Natural killer cell (primary cell): ENCODE measurements at regions not wholly inside any gene's neighbourhood (a gene's known extent, or its start where the extent isn't known, plus 50 kb on each side); places are given as distances from the start of the nearest gene placed in this dataset.

Experiments
- ATAC-seq, 3 donors: fragments of 150-1000 bp in 2 of 3; fragments of 200-7000 bp in 1 of 3; cut with Tn5 transposase; 1 replicate in 1 of 3; 2 replicates in 2 of 3; pipeline ENCODE4 v1.10.0; 2021; ENCODE audit warnings: mild to moderate bottlenecking in 2 of 3, moderate library complexity in 2 of 3
- DNase-seq, 2 donors: peaks; one replicate each; pipeline versions ENCODE4 v3.0.0 to v3.0.0-alpha.2; 2013 to 2021; ENCODE audit warnings: mixed read lengths in 1 of 2
- H3K27ac ChIP-seq: one replicate; pipeline ENCODE4 v1.5.1; 2013; ENCODE audit warnings: mild to moderate bottlenecking, low read length
- H3K27me3 ChIP-seq: one replicate; pipeline ENCODE4 v1.6.1; 2013; ENCODE audit warnings: low read length; ENCODE audit not compliant: control insufficient read depth, insufficient read depth
- H3K36me3 ChIP-seq: one replicate; pipeline ENCODE4 v1.6.1; 2013; ENCODE audit warnings: low read length; ENCODE audit not compliant: control insufficient read depth, insufficient read depth
- H3K4me1 ChIP-seq: one replicate; pipeline ENCODE4 v1.6.1; 2013; ENCODE audit warnings: low read length; ENCODE audit not compliant: control insufficient read depth, insufficient read depth
- H3K4me3 ChIP-seq: one replicate; pipeline ENCODE4 v1.5.1; 2013; ENCODE audit warnings: low read length
- H3K9me3 ChIP-seq: one replicate; pipeline ENCODE4 v1.6.1; 2013; ENCODE audit warnings: low read length; ENCODE audit not compliant: control insufficient read depth, insufficient read depth
- H3K27ac Mint-ChIP-seq, 2 donors: one replicate each; pipeline ENCODE4 v1.8.0; 2022; ENCODE audit warnings: mild to moderate bottlenecking in 2 of 2, mixed read lengths in 2 of 2, moderate library complexity in 1 of 2
- H3K27me3 Mint-ChIP-seq, 2 donors: one replicate each; pipeline ENCODE4 v1.8.0; 2022; ENCODE audit warnings: low read depth in 2 of 2, mixed read lengths in 2 of 2
- H3K36me3 Mint-ChIP-seq: one replicate; pipeline ENCODE4 v1.8.0; 2022; ENCODE audit warnings: mixed read lengths
- H3K4me1 Mint-ChIP-seq, 2 donors: one replicate each; pipeline ENCODE4 v1.8.0; 2022; ENCODE audit warnings: mixed read lengths in 2 of 2
- H3K4me3 Mint-ChIP-seq: one replicate; pipeline ENCODE4 v1.8.0; 2022; ENCODE audit warnings: mild to moderate bottlenecking, moderate library complexity, mixed read lengths
- H3K9me3 Mint-ChIP-seq, 2 donors: one replicate each; pipeline ENCODE4 v1.8.0; 2022; ENCODE audit warnings: mixed read lengths in 2 of 2
- WGBS: methylation state at CpG from one replicate; pipeline ENCODE4 v1.1.7; 2013; ENCODE audit warnings: missing lambda C conversion rate; ENCODE audit not compliant: insufficient coverage; 5-methylcytosine and 5-hydroxymethylcytosine counted together
- intact Hi-C: fragments of 100-400 bp; cut with micrococcal nuclease; formaldehyde crosslinking; loops from one replicate; pipeline ENCODE4 v1.14.2; 2022
- TF ChIP-seq, protein P1 (sequence below): fragments of 200-600 bp; IDR thresholded peaks from one replicate; pipeline ENCODE4 v1.8.0; 2022; ENCODE audit warnings: antibody characterized with exemption

GRCh38 chr6:125392682-125393081 lies 90.9 kb upstream of the HDDC2 start:
- ATAC-seq (peak in 2 of 3 donors; percentile 3 to 9), DNase-seq (no peak)
- TF ChIP-seq, protein P1, sequence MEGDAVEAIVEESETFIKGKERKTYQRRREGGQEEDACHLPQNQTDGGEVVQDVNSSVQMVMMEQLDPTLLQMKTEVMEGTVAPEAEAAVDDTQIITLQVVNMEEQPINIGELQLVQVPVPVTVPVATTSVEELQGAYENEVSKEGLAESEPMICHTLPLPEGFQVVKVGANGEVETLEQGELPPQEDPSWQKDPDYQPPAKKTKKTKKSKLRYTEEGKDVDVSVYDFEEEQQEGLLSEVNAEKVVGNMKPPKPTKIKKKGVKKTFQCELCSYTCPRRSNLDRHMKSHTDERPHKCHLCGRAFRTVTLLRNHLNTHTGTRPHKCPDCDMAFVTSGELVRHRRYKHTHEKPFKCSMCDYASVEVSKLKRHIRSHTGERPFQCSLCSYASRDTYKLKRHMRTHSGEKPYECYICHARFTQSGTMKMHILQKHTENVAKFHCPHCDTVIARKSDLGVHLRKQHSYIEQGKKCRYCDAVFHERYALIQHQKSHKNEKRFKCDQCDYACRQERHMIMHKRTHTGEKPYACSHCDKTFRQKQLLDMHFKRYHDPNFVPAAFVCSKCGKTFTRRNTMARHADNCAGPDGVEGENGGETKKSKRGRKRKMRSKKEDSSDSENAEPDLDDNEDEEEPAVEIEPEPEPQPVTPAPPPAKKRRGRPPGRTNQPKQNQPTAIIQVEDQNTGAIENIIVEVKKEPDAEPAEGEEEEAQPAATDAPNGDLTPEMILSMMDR, result no peak
- Histone ChIP-seq H3K27me3 (no peaks in the 10 kb centered on the region), H3K9me3 (no peaks in the 10 kb centered on the region), H3K27ac (no peak overlapping the region), H3K36me3 (no peaks in the 10 kb centered on the region), H3K4me3 (no peak overlapping the region), H3K4me1 (peaks cover 3% of the 10 kb centered on the region)
- peaks cover 3 to 10% of the 10 kb centered on the region in 2 donors for H3K27me3 Mint-ChIP-seq
- peaks cover 15 to 18% of the 10 kb centered on the region in 2 donors for H3K4me1 Mint-ChIP-seq
- 37% methylated on average over 3 of the region's 3 CpGs for WGBS
- no peaks in the 10 kb centered on the region for H3K36me3 Mint-ChIP-seq
- H3K4me3 Mint-ChIP-seq, result peak overlapping the region; percentile 13
- intact Hi-C loops, result no loop called here
- no peaks in the 10 kb centered on the region for H3K9me3 Mint-ChIP-seq
- peak overlapping the region in 1 of 2 donors; percentile 54 for H3K27ac Mint-ChIP-seq

- no peak overlapping the region for H3K27ac ChIP-seq
- no peak overlapping the region for H3K4me3 ChIP-seq
- H3K9me3 ChIP-seq, result no peaks in the 10 kb centered on the region
- Mint-ChIP-seq H3K4me3 (peak overlapping the region; percentile 38), H3K36me3 (no peaks in the 10 kb centered on the region), H3K27ac (peak overlapping the region in 1 of 2 donors; percentile 54), H3K4me1 (peaks cover 15 to 18% of the 10 kb centered on the region in 2 donors), H3K27me3 (peaks cover 4 to 10% of the 10 kb centered on the region in 2 donors), H3K9me3 (no peaks in the 10 kb centered on the region)
- DNase-seq (peak in 1 of 2 donors; percentile 4), ATAC-seq (peak in 1 of 3 donors; percentile 32)
- intact Hi-C loops, result no loop called here
- no peaks in the 10 kb centered on the region for H3K36me3 ChIP-seq
- 0% methylated on average over 1 of the region's 1 CpG for WGBS
- peaks cover 3% of the 10 kb centered on the region for H3K4me1 ChIP-seq
- TF ChIP-seq, protein P1, result no peak
- H3K27me3 ChIP-seq, result no peaks in the 10 kb centered on the region
Measured at GRCh38 chr6:125393449-125393858, 91.7 kb upstream of the HDDC2 start.

DNA sequence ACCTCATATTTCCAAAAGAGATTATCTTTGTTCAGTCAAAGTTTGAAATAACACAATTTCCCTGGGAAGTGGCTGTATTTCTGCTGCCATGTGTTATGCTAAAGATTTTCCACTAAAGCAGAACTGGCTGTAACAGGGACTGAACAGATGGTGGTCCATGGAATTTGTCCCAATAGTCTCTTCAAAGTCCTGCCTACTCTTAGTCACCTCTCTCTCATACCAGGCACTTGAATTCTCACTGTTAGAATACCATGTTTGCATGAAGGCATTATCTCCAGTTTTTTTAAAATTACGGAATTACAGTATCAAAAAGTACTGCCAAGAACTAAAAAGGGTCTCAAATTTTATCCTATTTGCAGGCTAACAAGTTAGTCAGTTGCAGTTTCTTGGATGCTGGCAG lies 105.0 kb upstream of the HDDC2 start:
- WGBS, result 91% methylated on average over 1 of the region's 1 CpG
- Histone ChIP-seq H3K27me3 (peaks cover 3% of the 10 kb centered on the region), H3K27ac (no peak overlapping the region), H3K9me3 (no peaks in the 10 kb centered on the region), H3K4me1 (no peaks in the 10 kb centered on the region), H3K4me3 (no peak overlapping the region), H3K36me3 (no peaks in the 10 kb centered on the region)
- Mint-ChIP-seq H3K9me3 (peaks cover 2% of the 10 kb centered on the region in 2 donors), H3K4me3 (no peak overlapping the region), H3K36me3 (no peaks in the 10 kb centered on the region), H3K27ac (no peak overlapping the region), H3K27me3 (peaks cover 5 to 7% of the 10 kb centered on the region in 2 donors), H3K4me1 (no peaks in the 10 kb centered on the region)
- ATAC-seq (no peak), DNase-seq (no peak)
- intact Hi-C loops, result no loop called here
- TF ChIP-seq, protein P1, result no peak

DNA sequence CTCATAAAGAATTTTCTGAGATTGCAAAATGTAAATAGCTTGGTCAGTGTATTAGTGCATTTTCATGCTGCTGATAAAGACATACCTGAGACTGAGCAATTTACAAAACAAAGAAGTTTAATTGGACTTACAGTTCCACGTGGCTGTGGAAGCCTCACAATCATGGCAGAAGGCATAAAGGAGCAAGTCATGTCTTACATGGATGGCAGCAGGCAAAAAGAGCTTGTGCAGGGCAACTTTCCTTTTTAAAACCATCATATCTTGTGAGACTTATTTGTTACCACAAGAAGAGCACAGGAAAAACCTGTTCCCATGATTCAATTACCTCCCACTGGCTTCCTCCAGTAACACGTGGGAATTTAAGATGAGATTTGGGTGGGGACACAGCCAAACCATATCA lies 112.7 kb upstream of the HDDC2 start:
- no peaks in the 10 kb centered on the region for H3K4me1 Mint-ChIP-seq
- 77% methylated on average over 2 of the region's 2 CpGs for WGBS
- intact Hi-C loops, result no loop called here

More for the DNA sequence above, 112.7 kb upstream of the HDDC2 start:
- peaks cover 0 to 3% of the 10 kb centered on the region in 2 donors for H3K27me3 Mint-ChIP-seq
- no peaks in the 10 kb centered on the region for H3K4me1 ChIP-seq
- H3K4me3 Mint-ChIP-seq, result no peak overlapping the region
- peaks cover 1 to 2% of the 10 kb centered on the region in 2 donors for H3K9me3 Mint-ChIP-seq
- no peak for DNase-seq
- H3K9me3 ChIP-seq, result no peaks in the 10 kb centered on the region
- H3K27me3 ChIP-seq, result peaks cover 3% of the 10 kb centered on the region
- H3K4me3 ChIP-seq, result no peak overlapping the region
- no peak for ATAC-seq
- no peak overlapping the region for H3K27ac Mint-ChIP-seq
- TF ChIP-seq, protein P1, result no peak
- H3K36me3 ChIP-seq, result no peaks in the 10 kb centered on the region
- H3K36me3 Mint-ChIP-seq, result no peaks in the 10 kb centered on the region
- no peak overlapping the region for H3K27ac ChIP-seq
